Endothelial cell (in vitro differentiated cells): ENCODE measurements at regions not wholly inside any gene's neighbourhood (a gene's known extent, or its start where the extent isn't known, plus 50 kb on each side); places are given as distances from the start of the nearest gene placed in this dataset.
"Not testable (repeated sequence)": the region's sequence is repeated elsewhere in the genome, so short reads cannot be mapped to it uniquely, and the experiment has no call there.

Source experiments
- DNase-seq: peaks from one replicate; pipeline ENCODE4 v3.0.0; 2021; ENCODE audit warnings: low spot score
- H3K27ac Mint-ChIP-seq: one replicate; pipeline ENCODE4 v1.8.0; 2021; ENCODE audit warnings: mixed read lengths, inconsistent platforms; ENCODE audit not compliant: unreplicated experiment
- H3K27me3 Mint-ChIP-seq: one replicate; pipeline ENCODE4 v1.8.0; 2021; ENCODE audit warnings: mild to moderate bottlenecking, moderate library complexity, mixed read lengths, inconsistent platforms; ENCODE audit not compliant: unreplicated experiment
- H3K36me3 Mint-ChIP-seq: one replicate; pipeline ENCODE4 v1.8.0; 2021; ENCODE audit warnings: mild to moderate bottlenecking, low read depth, mixed read lengths, inconsistent platforms; ENCODE audit not compliant: unreplicated experiment
- H3K4me1 Mint-ChIP-seq: one replicate; pipeline ENCODE4 v1.8.0; 2021; ENCODE audit warnings: mild to moderate bottlenecking, mixed read lengths, inconsistent platforms; ENCODE audit not compliant: unreplicated experiment
- H3K4me3 Mint-ChIP-seq: one replicate; pipeline ENCODE4 v1.8.0; 2021; ENCODE audit warnings: mild to moderate bottlenecking, mixed read lengths, inconsistent platforms; ENCODE audit not compliant: unreplicated experiment
- H3K9me3 Mint-ChIP-seq: one replicate; pipeline ENCODE4 v1.8.0; 2021; ENCODE audit warnings: mixed read lengths, inconsistent platforms; ENCODE audit not compliant: unreplicated experiment
- TF ChIP-seq, protein P1 (sequence below): fragments of 200-600 bp; sonication (generic); IDR thresholded peaks from one replicate; pipeline ENCODE4 v1.5.0; 2021; ENCODE audit warnings: antibody characterized with exemption; ENCODE audit not compliant: unreplicated experiment

DNA sequence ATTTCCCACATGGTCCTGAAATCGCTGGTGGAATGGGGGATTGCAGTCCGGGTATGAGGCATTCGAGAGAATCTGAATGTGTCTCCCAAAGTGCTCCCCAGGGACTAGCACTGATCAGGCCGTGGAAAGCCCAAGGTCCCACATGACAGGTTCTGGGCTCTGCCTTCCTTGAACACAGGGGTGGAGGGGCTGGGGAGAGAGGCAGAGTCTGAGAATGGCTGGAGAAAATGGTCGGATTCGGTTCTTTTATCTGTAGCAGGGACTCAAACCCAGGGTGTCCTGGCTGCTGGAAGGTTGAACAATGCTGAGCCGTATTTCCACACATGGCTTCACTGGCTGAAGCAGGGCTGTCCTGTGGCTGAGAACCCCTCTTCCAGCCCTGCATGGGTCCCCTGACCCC lies 122.7 kb upstream of the SULF2 start:
- H3K27ac Mint-ChIP-seq, H3K4me1 Mint-ChIP-seq: not testable (repeated sequence)

DNA sequence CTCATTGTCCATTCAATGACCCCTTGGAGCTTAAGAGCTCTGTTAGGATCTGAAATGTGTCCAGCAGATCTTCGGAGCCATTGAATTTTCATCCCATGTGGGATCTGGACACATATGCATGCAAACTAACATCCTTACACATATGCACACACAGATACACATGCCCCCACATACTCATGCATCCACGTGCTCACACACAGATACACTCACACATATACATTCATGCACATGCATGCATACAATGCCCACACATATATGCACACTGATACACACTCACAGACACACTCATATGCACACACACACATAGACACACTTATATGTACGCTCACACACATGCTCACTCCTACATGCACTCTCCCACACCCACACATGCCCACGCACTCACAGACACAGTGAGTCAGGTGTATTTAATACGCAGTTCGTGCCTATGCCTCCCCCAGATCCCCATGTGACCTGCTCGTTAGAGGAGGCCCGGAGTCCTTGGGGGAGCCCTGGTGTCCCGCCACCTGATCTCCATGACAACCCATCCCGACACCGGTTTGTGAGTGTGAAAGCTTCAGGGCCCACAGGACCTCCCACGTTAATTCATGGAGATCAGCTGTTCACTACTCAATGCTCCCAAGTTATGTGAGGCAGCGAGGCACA lies 121.9 kb upstream of the SULF2 start:
- H3K4me3 Mint-ChIP-seq = no peak overlapping the region
- TF ChIP-seq, protein P1, sequence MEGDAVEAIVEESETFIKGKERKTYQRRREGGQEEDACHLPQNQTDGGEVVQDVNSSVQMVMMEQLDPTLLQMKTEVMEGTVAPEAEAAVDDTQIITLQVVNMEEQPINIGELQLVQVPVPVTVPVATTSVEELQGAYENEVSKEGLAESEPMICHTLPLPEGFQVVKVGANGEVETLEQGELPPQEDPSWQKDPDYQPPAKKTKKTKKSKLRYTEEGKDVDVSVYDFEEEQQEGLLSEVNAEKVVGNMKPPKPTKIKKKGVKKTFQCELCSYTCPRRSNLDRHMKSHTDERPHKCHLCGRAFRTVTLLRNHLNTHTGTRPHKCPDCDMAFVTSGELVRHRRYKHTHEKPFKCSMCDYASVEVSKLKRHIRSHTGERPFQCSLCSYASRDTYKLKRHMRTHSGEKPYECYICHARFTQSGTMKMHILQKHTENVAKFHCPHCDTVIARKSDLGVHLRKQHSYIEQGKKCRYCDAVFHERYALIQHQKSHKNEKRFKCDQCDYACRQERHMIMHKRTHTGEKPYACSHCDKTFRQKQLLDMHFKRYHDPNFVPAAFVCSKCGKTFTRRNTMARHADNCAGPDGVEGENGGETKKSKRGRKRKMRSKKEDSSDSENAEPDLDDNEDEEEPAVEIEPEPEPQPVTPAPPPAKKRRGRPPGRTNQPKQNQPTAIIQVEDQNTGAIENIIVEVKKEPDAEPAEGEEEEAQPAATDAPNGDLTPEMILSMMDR = no peak

More for the DNA sequence above, 122.7 kb upstream of the SULF2 start:
- not testable (repeated sequence) for H3K36me3 Mint-ChIP-seq, DNase-seq, H3K9me3 Mint-ChIP-seq, H3K4me3 Mint-ChIP-seq, H3K27me3 Mint-ChIP-seq

DNA sequence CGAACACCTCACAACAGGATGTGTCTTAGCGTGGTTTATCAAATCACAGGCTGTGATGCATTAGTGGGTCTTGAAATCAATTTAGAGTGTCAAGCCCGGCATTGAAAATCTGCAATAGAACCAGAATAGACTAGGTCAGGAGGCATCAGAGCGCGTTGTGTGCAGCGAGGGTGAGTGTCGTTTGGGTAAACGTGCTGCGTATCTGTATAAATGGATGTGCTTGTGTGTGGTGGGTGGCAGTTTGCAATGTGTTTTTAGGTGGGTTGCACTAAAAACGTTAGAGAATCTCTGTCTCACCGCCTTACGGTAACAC lies 121.0 kb upstream of the SULF2 start:
- DNase-seq = no peak
- H3K4me3 Mint-ChIP-seq = no peak overlapping the region
- H3K9me3 Mint-ChIP-seq = no peaks in the 10 kb centered on the region
- TF ChIP-seq, protein P1 = no peak
- H3K27me3 Mint-ChIP-seq = peaks cover 8% of the 10 kb centered on the region
- H3K27ac Mint-ChIP-seq = no peak overlapping the region
- no peaks in the 10 kb centered on the region for H3K36me3 Mint-ChIP-seq
- H3K4me1 Mint-ChIP-seq = no peaks in the 10 kb centered on the region

More for the DNA sequence above, 121.9 kb upstream of the SULF2 start:
- DNase-seq = no peak
- no peaks in the 10 kb centered on the region for H3K9me3 Mint-ChIP-seq
- H3K36me3 Mint-ChIP-seq = no peaks in the 10 kb centered on the region
- H3K27me3 Mint-ChIP-seq = peaks cover 10% of the 10 kb centered on the region
- H3K4me1 Mint-ChIP-seq = no peaks in the 10 kb centered on the region
- H3K27ac Mint-ChIP-seq = no peak overlapping the region

DNA sequence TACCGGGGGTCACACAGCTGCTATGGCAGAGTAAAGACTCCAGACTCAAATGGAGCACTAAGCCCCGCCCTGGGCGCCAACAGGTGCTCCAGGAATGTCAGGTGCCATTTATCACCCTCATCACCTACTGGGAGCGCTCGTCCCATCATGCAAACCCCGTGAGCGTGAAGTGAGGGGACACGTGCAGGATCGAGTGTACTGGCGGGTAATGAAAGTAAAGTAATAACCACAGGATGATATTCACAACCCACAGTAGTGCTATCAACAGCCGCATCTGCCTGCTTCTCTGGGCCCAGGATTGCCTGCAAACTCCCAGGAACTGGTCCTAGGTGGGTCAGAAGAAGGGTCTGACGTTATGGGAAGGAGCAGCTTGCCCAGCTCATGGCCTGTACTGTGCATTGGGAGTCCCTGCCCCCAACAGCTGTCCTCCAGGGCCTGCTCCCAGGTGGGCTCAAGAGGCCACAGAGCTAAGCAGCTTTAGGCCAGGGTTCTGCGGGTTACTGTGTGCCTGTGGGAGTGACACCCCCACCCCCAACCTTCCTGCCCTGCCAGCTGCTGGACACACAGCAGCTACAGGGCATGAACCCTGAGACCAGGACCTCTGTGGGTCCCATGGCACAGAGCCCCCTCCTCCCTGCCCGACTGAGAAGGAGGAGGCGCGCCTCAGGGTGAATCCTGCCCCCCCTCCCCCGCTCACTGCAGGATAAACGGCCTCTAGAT lies 120.5 kb upstream of the SULF2 start:
- DNase-seq = no peak
- no peaks in the 10 kb centered on the region for H3K9me3 Mint-ChIP-seq
- TF ChIP-seq, protein P1 = no peak
- H3K27me3 Mint-ChIP-seq = peaks cover 6% of the 10 kb centered on the region
- H3K4me1 Mint-ChIP-seq = no peaks in the 10 kb centered on the region
- H3K4me3 Mint-ChIP-seq = no peak overlapping the region
- no peaks in the 10 kb centered on the region for H3K36me3 Mint-ChIP-seq
- no peak overlapping the region for H3K27ac Mint-ChIP-seq

GRCh38 chr20:47903009-47903408 lies 117.7 kb upstream of the SULF2 start:
- H3K9me3 Mint-ChIP-seq, H3K27ac Mint-ChIP-seq, H3K36me3 Mint-ChIP-seq, DNase-seq, H3K4me3 Mint-ChIP-seq, H3K4me1 Mint-ChIP-seq, H3K27me3 Mint-ChIP-seq: not testable (repeated sequence)

DNA sequence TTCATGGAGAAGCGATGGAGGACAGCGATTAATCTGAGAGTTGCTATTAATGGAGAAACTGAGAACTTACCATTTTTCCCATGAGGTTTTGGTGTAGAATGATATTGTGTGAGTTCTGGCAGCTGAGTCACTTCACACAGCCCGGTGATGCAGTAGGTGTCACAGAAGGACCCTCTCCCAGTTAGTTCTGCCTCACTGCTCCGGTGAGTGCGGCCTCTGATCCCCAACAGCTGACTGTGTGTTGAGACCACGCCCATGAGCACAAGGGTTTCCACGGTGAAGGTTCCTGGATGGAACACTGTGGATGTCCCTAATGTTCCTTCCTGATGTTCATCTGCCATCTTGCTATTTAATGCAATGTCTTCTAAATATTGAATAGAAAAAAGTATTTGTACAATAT lies 114.0 kb upstream of the SULF2 start:
- not testable (repeated sequence) for H3K9me3 Mint-ChIP-seq, H3K4me1 Mint-ChIP-seq, H3K36me3 Mint-ChIP-seq, H3K4me3 Mint-ChIP-seq, DNase-seq, H3K27me3 Mint-ChIP-seq, H3K27ac Mint-ChIP-seq
